ENCODE measurements at regions not wholly inside any gene's neighbourhood (a gene's known extent, or its start where the extent isn't known, plus 50 kb on each side); places are given as distances from the start of the nearest gene placed in this dataset.
"Not testable (repeated sequence)": the region's sequence is repeated elsewhere in the genome, so short reads cannot be mapped to it uniquely, and the experiment has no call there.

GRCh38 chr9:102398205-102398604 lies 596.9 kb upstream of the CYLC2 start:
- Histone ChIP-seq H3K9me3 (ENCODE audit: control insufficient read depth, insufficient read depth, low read length) (no peaks in the 10 kb centered on the region), H3K27ac (ENCODE audit: low read depth, low read length) (no peak overlapping the region), H3K4me3 (ENCODE audit: low read depth, low read length) (no peak overlapping the region), H3K4me1 (ENCODE audit: control insufficient read depth, insufficient read depth, low read length) (no peaks in the 10 kb centered on the region), H3K36me3 (ENCODE audit: control insufficient read depth, insufficient read depth, low read length) (no peaks in the 10 kb centered on the region), H3K27me3 (ENCODE audit: control insufficient read depth, insufficient read depth, low read length) (no peaks in the 10 kb centered on the region)
- DNase-seq (ENCODE audit: low read depth in 4 of 6, low spot score in 6 of 6), result no peak

GRCh38 chr9:102385620-102386019 lies 609.5 kb upstream of the CYLC2 start:
- H3K27me3 ChIP-seq (ENCODE audit: control insufficient read depth, insufficient read depth, low read length); H3K4me3 ChIP-seq (ENCODE audit: low read depth, low read length); H3K9me3 ChIP-seq (ENCODE audit: control insufficient read depth, insufficient read depth, low read length); H3K4me1 ChIP-seq (ENCODE audit: control insufficient read depth, insufficient read depth, low read length); H3K36me3 ChIP-seq (ENCODE audit: control insufficient read depth, insufficient read depth, low read length); H3K27ac ChIP-seq (ENCODE audit: low read depth, low read length); DNase-seq (ENCODE audit: low read depth in 4 of 6, low spot score in 6 of 6): not testable (repeated sequence)
- no CpG with 5 or more reads among the region's 2 CpGs for WGBS (ENCODE audit: insufficient coverage)

- no peak for DNase-seq (ENCODE audit: low read depth in 4 of 6, low spot score in 6 of 6)
- Histone ChIP-seq H3K9me3 (ENCODE audit: control insufficient read depth, insufficient read depth, low read length) (no peaks in the 10 kb centered on the region), H3K4me1 (ENCODE audit: control insufficient read depth, insufficient read depth, low read length) (no peaks in the 10 kb centered on the region), H3K27ac (ENCODE audit: low read depth, low read length) (no peak overlapping the region), H3K27me3 (ENCODE audit: control insufficient read depth, insufficient read depth, low read length) (no peaks in the 10 kb centered on the region), H3K4me3 (ENCODE audit: low read depth, low read length) (no peak overlapping the region), H3K36me3 (ENCODE audit: control insufficient read depth, insufficient read depth, low read length) (no peaks in the 10 kb centered on the region)
- WGBS (ENCODE audit: insufficient coverage), result 75% methylated on average over 1 of the region's 6 CpGs
Measured at GRCh38 chr9:102362470-102363132, 624.2 kb upstream of the GRIN3A start.

GRCh38 chr9:102360846-102361245 lies 622.4 kb upstream of the GRIN3A start:
- Histone ChIP-seq H3K9me3 (ENCODE audit: control insufficient read depth, insufficient read depth, low read length) (no peaks in the 10 kb centered on the region), H3K36me3 (ENCODE audit: control insufficient read depth, insufficient read depth, low read length) (no peaks in the 10 kb centered on the region), H3K27ac (ENCODE audit: low read depth, low read length) (no peak overlapping the region), H3K4me1 (ENCODE audit: control insufficient read depth, insufficient read depth, low read length) (no peaks in the 10 kb centered on the region), H3K27me3 (ENCODE audit: control insufficient read depth, insufficient read depth, low read length) (no peaks in the 10 kb centered on the region), H3K4me3 (ENCODE audit: low read depth, low read length) (no peak overlapping the region)
- no peak for DNase-seq (ENCODE audit: low read depth in 4 of 6, low spot score in 6 of 6)
- WGBS (ENCODE audit: insufficient coverage), result no CpG with 5 or more reads among the region's 1 CpG

- no peak for DNase-seq (ENCODE audit: low read depth in 4 of 6, low spot score in 6 of 6)
Measured at GRCh38 chr9:102355982-102356381, 617.5 kb upstream of the GRIN3A start.

GRCh38 chr9:102354041-102354440 lies 615.6 kb upstream of the GRIN3A start:
- WGBS (ENCODE audit: insufficient coverage), result no CpG with 5 or more reads among the region's 1 CpG
- H3K9me3 ChIP-seq (ENCODE audit: control insufficient read depth, insufficient read depth, low read length), result no peaks in the 10 kb centered on the region
- H3K27me3 ChIP-seq (ENCODE audit: control insufficient read depth, insufficient read depth, low read length), result no peaks in the 10 kb centered on the region
- DNase-seq (ENCODE audit: low read depth in 4 of 6, low spot score in 6 of 6), result no peak
- no peaks in the 10 kb centered on the region for H3K4me1 ChIP-seq (ENCODE audit: control insufficient read depth, insufficient read depth, low read length)
- no peak overlapping the region for H3K4me3 ChIP-seq (ENCODE audit: low read depth, low read length)
- H3K27ac ChIP-seq (ENCODE audit: low read depth, low read length), result no peak overlapping the region
- H3K36me3 ChIP-seq (ENCODE audit: control insufficient read depth, insufficient read depth, low read length), result no peaks in the 10 kb centered on the region

More at GRCh38 chr9:102355982-102356381, 617.5 kb upstream of the GRIN3A start:
- H3K4me3 ChIP-seq (ENCODE audit: low read depth, low read length), result no peak overlapping the region
- H3K9me3 ChIP-seq (ENCODE audit: control insufficient read depth, insufficient read depth, low read length), result no peaks in the 10 kb centered on the region
- H3K36me3 ChIP-seq (ENCODE audit: control insufficient read depth, insufficient read depth, low read length), result no peaks in the 10 kb centered on the region
- WGBS (ENCODE audit: insufficient coverage), result 83% methylated on average over 1 of the region's 5 CpGs
- no peaks in the 10 kb centered on the region for H3K27me3 ChIP-seq (ENCODE audit: control insufficient read depth, insufficient read depth, low read length)
- H3K27ac ChIP-seq (ENCODE audit: low read depth, low read length), result no peak overlapping the region
- H3K4me1 ChIP-seq (ENCODE audit: control insufficient read depth, insufficient read depth, low read length), result no peaks in the 10 kb centered on the region

GRCh38 chr9:102337471-102337870 lies 599.0 kb upstream of the GRIN3A start:
- not testable (repeated sequence) for H3K9me3 ChIP-seq (ENCODE audit: control insufficient read depth, insufficient read depth, low read length); H3K4me3 ChIP-seq (ENCODE audit: low read depth, low read length); H3K36me3 ChIP-seq (ENCODE audit: control insufficient read depth, insufficient read depth, low read length); H3K27ac ChIP-seq (ENCODE audit: low read depth, low read length); H3K4me1 ChIP-seq (ENCODE audit: control insufficient read depth, insufficient read depth, low read length); DNase-seq (ENCODE audit: low read depth in 4 of 6, low spot score in 6 of 6); H3K27me3 ChIP-seq (ENCODE audit: control insufficient read depth, insufficient read depth, low read length)
- 87% methylated on average over 6 of the region's 6 CpGs for WGBS (ENCODE audit: insufficient coverage)

- Histone ChIP-seq H3K4me3 (ENCODE audit: low read depth, low read length) (no peak overlapping the region), H3K4me1 (ENCODE audit: control insufficient read depth, insufficient read depth, low read length) (no peaks in the 10 kb centered on the region), H3K27ac (ENCODE audit: low read depth, low read length) (no peak overlapping the region), H3K36me3 (ENCODE audit: control insufficient read depth, insufficient read depth, low read length) (no peaks in the 10 kb centered on the region), H3K9me3 (ENCODE audit: control insufficient read depth, insufficient read depth, low read length) (peaks cover 7% of the 10 kb centered on the region), H3K27me3 (ENCODE audit: control insufficient read depth, insufficient read depth, low read length) (no peaks in the 10 kb centered on the region)
- DNase-seq (ENCODE audit: low read depth in 4 of 6, low spot score in 6 of 6), result peak in 1 of 6 donors; percentile 1
- WGBS (ENCODE audit: insufficient coverage), result 100% methylated on average over 1 of the region's 1 CpG
Measured at GRCh38 chr9:102309379-102309778, 570.9 kb upstream of the GRIN3A start.

GRCh38 chr9:102295188-102295587 lies 556.7 kb upstream of the GRIN3A start:
- Histone ChIP-seq H3K36me3 (ENCODE audit: control insufficient read depth, insufficient read depth, low read length) (no peaks in the 10 kb centered on the region), H3K9me3 (ENCODE audit: control insufficient read depth, insufficient read depth, low read length) (no peaks in the 10 kb centered on the region), H3K27me3 (ENCODE audit: control insufficient read depth, insufficient read depth, low read length) (no peaks in the 10 kb centered on the region), H3K4me1 (ENCODE audit: control insufficient read depth, insufficient read depth, low read length) (no peaks in the 10 kb centered on the region), H3K4me3 (ENCODE audit: low read depth, low read length) (no peak overlapping the region), H3K27ac (ENCODE audit: low read depth, low read length) (no peak overlapping the region)
- no CpG with 5 or more reads among the region's 3 CpGs for WGBS (ENCODE audit: insufficient coverage)
- no peak for DNase-seq (ENCODE audit: low read depth in 4 of 6, low spot score in 6 of 6)

GRCh38 chr9:102273952-102274351 lies 535.5 kb upstream of the GRIN3A start:
- Histone ChIP-seq H3K4me3 (ENCODE audit: low read depth, low read length) (no peak overlapping the region), H3K27me3 (ENCODE audit: control insufficient read depth, insufficient read depth, low read length) (no peaks in the 10 kb centered on the region), H3K27ac (ENCODE audit: low read depth, low read length) (no peak overlapping the region), H3K4me1 (ENCODE audit: control insufficient read depth, insufficient read depth, low read length) (no peaks in the 10 kb centered on the region), H3K9me3 (ENCODE audit: control insufficient read depth, insufficient read depth, low read length) (no peaks in the 10 kb centered on the region), H3K36me3 (ENCODE audit: control insufficient read depth, insufficient read depth, low read length) (no peaks in the 10 kb centered on the region)
- no peak for DNase-seq (ENCODE audit: low read depth in 4 of 6, low spot score in 6 of 6)
- no CpG with 5 or more reads among the region's 2 CpGs for WGBS (ENCODE audit: insufficient coverage)

Data from spinal cord (tissue), 9 donors.